AG09309 (cell line): ENCODE measurements at regions not wholly inside any gene's neighbourhood (a gene's known extent, or its start where the extent isn't known, plus 50 kb on each side); places are given as distances from the start of the nearest gene placed in this dataset.

ENCODE experiments used
- DNase-seq: peaks from one replicate; pipeline ENCODE4 v3.0.0-alpha.2; 2010; ENCODE audit warnings: low read depth
- H3K4me3 ChIP-seq: 2 replicates; pipeline ENCODE4 v1.5.1; 2011; ENCODE audit warnings: mild to moderate bottlenecking, low read depth, low read length, moderate library complexity; ENCODE audit not compliant: control insufficient read depth
- TF ChIP-seq, protein P1 (sequence below): IDR thresholded peaks from 2 replicates; pipeline ENCODE4 v1.5.1; 2011; ENCODE audit warnings: mild to moderate bottlenecking, low read depth, low read length, inconsistent platforms; ENCODE audit not compliant: insufficient read depth, control insufficient read depth; ENCODE audit errors: missing control alignments

GRCh38 chr4:32826169-32826568, 2106.0 kb downstream of the PCDH7 start:
- TF ChIP-seq, protein P1, sequence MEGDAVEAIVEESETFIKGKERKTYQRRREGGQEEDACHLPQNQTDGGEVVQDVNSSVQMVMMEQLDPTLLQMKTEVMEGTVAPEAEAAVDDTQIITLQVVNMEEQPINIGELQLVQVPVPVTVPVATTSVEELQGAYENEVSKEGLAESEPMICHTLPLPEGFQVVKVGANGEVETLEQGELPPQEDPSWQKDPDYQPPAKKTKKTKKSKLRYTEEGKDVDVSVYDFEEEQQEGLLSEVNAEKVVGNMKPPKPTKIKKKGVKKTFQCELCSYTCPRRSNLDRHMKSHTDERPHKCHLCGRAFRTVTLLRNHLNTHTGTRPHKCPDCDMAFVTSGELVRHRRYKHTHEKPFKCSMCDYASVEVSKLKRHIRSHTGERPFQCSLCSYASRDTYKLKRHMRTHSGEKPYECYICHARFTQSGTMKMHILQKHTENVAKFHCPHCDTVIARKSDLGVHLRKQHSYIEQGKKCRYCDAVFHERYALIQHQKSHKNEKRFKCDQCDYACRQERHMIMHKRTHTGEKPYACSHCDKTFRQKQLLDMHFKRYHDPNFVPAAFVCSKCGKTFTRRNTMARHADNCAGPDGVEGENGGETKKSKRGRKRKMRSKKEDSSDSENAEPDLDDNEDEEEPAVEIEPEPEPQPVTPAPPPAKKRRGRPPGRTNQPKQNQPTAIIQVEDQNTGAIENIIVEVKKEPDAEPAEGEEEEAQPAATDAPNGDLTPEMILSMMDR: no peak
- no peak for DNase-seq
- H3K4me3 ChIP-seq: no peak overlapping the region

- TF ChIP-seq, protein P1: no peak
Observed at GRCh38 chr4:32830160-32830559, 2110.0 kb downstream of the PCDH7 start.

DNA sequence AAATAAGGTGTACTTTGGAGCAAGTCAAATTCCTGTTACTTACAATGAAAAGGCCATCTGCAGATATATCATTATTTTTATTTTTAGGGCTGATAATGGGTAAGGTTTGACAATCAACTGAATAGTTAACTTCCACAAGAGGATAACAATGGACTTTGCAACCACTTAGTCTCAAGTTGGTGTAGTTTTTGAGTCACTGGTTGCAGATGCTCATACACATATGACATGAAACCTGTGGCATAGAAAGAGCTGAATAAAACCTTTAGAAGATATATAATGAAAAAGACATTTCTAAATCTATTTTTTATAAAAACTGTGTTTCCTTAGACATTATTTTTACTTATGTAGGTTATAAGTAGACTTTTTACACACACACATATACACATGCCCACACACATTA, 2110.9 kb downstream of the PCDH7 start:
- TF ChIP-seq, protein P1: no peak
- H3K4me3 ChIP-seq: no peak overlapping the region
- no peak for DNase-seq

More at GRCh38 chr4:32830160-32830559, 2110.0 kb downstream of the PCDH7 start:
- no peak overlapping the region for H3K4me3 ChIP-seq
- no peak for DNase-seq

DNA sequence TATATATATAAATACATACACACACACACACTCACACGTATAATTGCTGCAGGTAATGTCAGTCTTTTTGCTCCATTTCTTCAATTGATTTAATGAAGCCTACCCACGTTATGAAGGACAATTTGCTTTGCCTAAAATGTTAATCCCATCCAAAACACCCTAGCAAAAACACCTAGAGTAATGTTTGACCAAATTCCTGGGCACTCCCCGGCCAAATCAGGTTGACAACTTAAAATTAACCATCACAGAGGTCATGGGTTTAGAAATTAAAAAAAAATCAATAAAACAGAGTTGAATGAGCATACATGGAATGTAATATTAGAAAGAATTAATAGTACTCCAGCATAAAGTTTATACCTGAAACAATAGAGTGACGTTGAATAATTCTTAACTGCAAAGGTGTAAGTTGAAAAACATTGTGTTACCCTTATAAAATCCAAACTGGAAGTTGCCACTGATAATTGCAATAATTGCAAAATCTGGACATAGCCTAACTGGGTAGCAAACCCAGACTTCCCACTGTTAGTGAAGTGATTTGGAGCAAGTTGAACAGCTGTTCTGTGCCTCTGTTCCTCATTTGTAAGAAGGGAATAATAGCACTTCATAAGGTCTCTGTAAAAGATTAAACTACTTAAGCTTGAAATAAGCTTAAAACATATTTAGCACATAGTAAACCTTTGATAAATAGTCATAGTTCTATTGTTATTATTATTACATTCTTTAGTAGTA, 2120.5 kb downstream of the PCDH7 start:
- H3K4me3 ChIP-seq: no peak overlapping the region
- TF ChIP-seq, protein P1: no peak
- no peak for DNase-seq

- DNase-seq: no peak
- TF ChIP-seq, protein P1: no peak
- H3K4me3 ChIP-seq: no peak overlapping the region
Observed at GRCh38 chr4:32841217-32841616, 2121.0 kb downstream of the PCDH7 start.

DNA sequence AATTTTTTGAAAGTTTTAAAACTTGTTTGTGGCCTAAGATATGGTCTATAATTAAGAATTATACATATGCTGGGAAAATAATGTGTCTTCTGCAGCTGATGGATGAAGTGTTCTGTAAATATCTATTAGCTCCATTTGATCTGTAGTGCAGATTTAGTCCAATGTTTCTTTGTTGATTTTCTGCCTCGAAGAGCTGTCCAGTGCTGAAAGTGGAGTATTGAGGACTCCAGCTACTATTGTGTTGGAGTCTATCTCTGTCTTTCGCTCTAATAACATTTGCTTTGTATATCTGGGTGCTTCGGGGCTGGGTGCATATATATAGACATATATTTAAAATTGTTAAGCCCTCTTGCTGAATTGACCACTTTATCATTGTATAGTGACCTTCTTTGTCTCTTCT, 2127.3 kb downstream of the PCDH7 start:
- no peak for DNase-seq
- TF ChIP-seq, protein P1: no peak
- H3K4me3 ChIP-seq: no peak overlapping the region
